CD14-positive monocyte (primary cell): ENCODE measurements at regions not wholly inside any gene's neighbourhood (a gene's known extent, or its start where the extent isn't known, plus 50 kb on each side); places are given as distances from the start of the nearest gene placed in this dataset.

Experiments used
- DNase-seq, 3 donors: peaks; one replicate each; pipeline ENCODE4 v3.0.0-alpha.2; 2011 to 2022
- H2AFZ ChIP-seq: 2 replicates; pipeline ENCODE4 v1.6.0; 2012; ENCODE audit warnings: mild to moderate bottlenecking, low read depth, low read length, inconsistent platforms; ENCODE audit not compliant: insufficient read depth, poor library complexity, severe bottlenecking
- H3K27ac ChIP-seq, 2 donors: 1 replicate in 1 of 2; 2 replicates in 1 of 2; pipeline ENCODE4 v1.5.1; 2012 to 2013; ENCODE audit warnings: low read length in 2 of 2, control low read depth in 1 of 2, inconsistent platforms in 1 of 2, low read depth in 1 of 2, mild to moderate bottlenecking in 1 of 2
- H3K27me3 ChIP-seq, 2 donors: one replicate each; pipeline versions ENCODE4 v1.6.0 to v1.6.1; 2011 to 2013; ENCODE audit warnings: low read length in 2 of 2; ENCODE audit not compliant: control insufficient read depth in 2 of 2, insufficient read depth in 2 of 2
- H3K36me3 ChIP-seq, 2 donors: replicated peaks in 1 of 2; 1 replicate in 1 of 2; 2 replicates in 1 of 2; pipeline versions ENCODE4 v1.5.1 to v1.6.1; 2012 to 2013; ENCODE audit warnings: low read length in 2 of 2, control low read depth in 1 of 2, inconsistent platforms in 1 of 2, mild to moderate bottlenecking in 1 of 2; ENCODE audit not compliant: insufficient read depth in 2 of 2, control insufficient read depth in 1 of 2
- H3K4me1 ChIP-seq, 2 donors: 1 replicate in 1 of 2; 2 replicates in 1 of 2; pipeline versions ENCODE4 v1.5.1 to v1.6.1; 2012 to 2013; ENCODE audit warnings: low read length in 2 of 2, control low read depth in 1 of 2, inconsistent platforms in 1 of 2, mild to moderate bottlenecking in 1 of 2, moderate library complexity in 1 of 2; ENCODE audit not compliant: insufficient read depth in 2 of 2, control insufficient read depth in 1 of 2
- H3K4me2 ChIP-seq: replicated peaks from 2 replicates; pipeline ENCODE3; 2012; ENCODE audit warnings: low read length, moderate library complexity, mild to moderate bottlenecking; ENCODE audit not compliant: poor library complexity, severe bottlenecking; ENCODE audit errors: extremely low read depth
- H3K4me3 ChIP-seq, 3 experiments: fragments of 200-600 bp in 1 of 3; sonication (generic) in 1 of 3; replicated peaks in 1 of 3; 1 replicate in 2 of 3; 2 replicates in 1 of 3; pipeline ENCODE4 v1.5.1; 2011 to 2013; ENCODE audit warnings: low read length in 3 of 3, mild to moderate bottlenecking in 3 of 3, control low read depth in 2 of 3, low read depth in 2 of 3, inconsistent platforms in 1 of 3, moderate library complexity in 1 of 3
- H3K79me2 ChIP-seq: 2 replicates; pipeline ENCODE4 v1.6.0; 2012; ENCODE audit warnings: mild to moderate bottlenecking, control low read depth, inconsistent platforms, low read length, moderate library complexity; ENCODE audit not compliant: insufficient read depth
- H3K9ac ChIP-seq: 2 replicates; pipeline ENCODE4 v1.6.0; 2017; ENCODE audit warnings: low read length, mild to moderate bottlenecking; ENCODE audit not compliant: insufficient read depth, poor library complexity, severe bottlenecking
- H3K9me3 ChIP-seq, 2 donors: replicated peaks in 1 of 2; 1 replicate in 1 of 2; 2 replicates in 1 of 2; pipeline versions ENCODE4 v1.5.1 to v1.6.1; 2012 to 2013; ENCODE audit warnings: low read length in 2 of 2, control low read depth in 1 of 2; ENCODE audit not compliant: control insufficient read depth in 1 of 2, insufficient read depth in 1 of 2
- H4K20me1 ChIP-seq: 2 replicates; pipeline ENCODE4 v1.6.0; 2012; ENCODE audit warnings: mild to moderate bottlenecking, low read length, control low read depth, moderate library complexity; ENCODE audit not compliant: insufficient read depth
- H3K27ac Mint-ChIP-seq, 7 donors: one replicate each; pipeline ENCODE4 v1.8.0; 2020; ENCODE audit warnings: mild to moderate bottlenecking in 7 of 7, mixed read lengths in 7 of 7, moderate library complexity in 6 of 7, inconsistent platforms in 2 of 7
- H3K27me3 Mint-ChIP-seq, 3 donors: one replicate each; pipeline ENCODE4 v1.8.0; 2021 to 2022; ENCODE audit warnings: low read depth in 3 of 3, mild to moderate bottlenecking in 3 of 3, mixed read lengths in 3 of 3, moderate library complexity in 3 of 3, inconsistent platforms in 1 of 3
- H3K36me3 Mint-ChIP-seq, 2 donors: one replicate each; pipeline ENCODE4 v1.8.0; 2020; ENCODE audit warnings: mixed read lengths in 2 of 2, inconsistent platforms in 1 of 2, mild to moderate bottlenecking in 1 of 2
- H3K4me1 Mint-ChIP-seq: one replicate; pipeline ENCODE4 v1.8.0; 2020; ENCODE audit warnings: mild to moderate bottlenecking, mixed read lengths
- H3K4me3 Mint-ChIP-seq, 2 donors: one replicate each; pipeline ENCODE4 v1.8.0; 2020; ENCODE audit warnings: mild to moderate bottlenecking in 2 of 2, mixed read lengths in 2 of 2, moderate library complexity in 1 of 2
- H3K9me3 Mint-ChIP-seq, 7 donors: one replicate each; pipeline ENCODE4 v1.8.0; 2020 to 2022; ENCODE audit warnings: mixed read lengths in 7 of 7, mild to moderate bottlenecking in 6 of 7, moderate library complexity in 6 of 7, inconsistent platforms in 2 of 7
- WGBS: methylation state at CpG from one replicate; pipeline ENCODE4 v1.1.5; 2013; ENCODE audit warnings: missing lambda C conversion rate; ENCODE audit not compliant: insufficient coverage; 5-methylcytosine and 5-hydroxymethylcytosine counted together
- intact Hi-C, 2 donors: fragments of 100-400 bp; cut with micrococcal nuclease; formaldehyde crosslinking; loops; one replicate each; pipeline versions ENCODE4 v1.15.0 to v1.15.1; 2023
- TF ChIP-seq, protein P1 (sequence below): fragments of 200-600 bp; IDR thresholded peaks from one replicate; pipeline ENCODE4 v1.8.0; 2022; ENCODE audit warnings: antibody characterized with exemption, mild to moderate bottlenecking

GRCh38 chr2:175726223-175726622, 275.8 kb downstream of the LNPK start:
- H3K27me3 ChIP-seq = no peaks in the 10 kb centered on the region
- intact Hi-C loops = no loop called here
- no peak overlapping the region for H3K4me2 ChIP-seq
- DNase-seq = no peak
- no peak overlapping the region for H3K27ac Mint-ChIP-seq
- H3K4me1 Mint-ChIP-seq = no peaks in the 10 kb centered on the region
- WGBS = no CpG with 5 or more reads among the region's 2 CpGs
- no peaks in the 10 kb centered on the region for H4K20me1 ChIP-seq
- H3K36me3 Mint-ChIP-seq = no peaks in the 10 kb centered on the region
- no peak overlapping the region for H2AFZ ChIP-seq
- H3K27ac ChIP-seq = no peak overlapping the region
- no peak overlapping the region for H3K4me3 ChIP-seq
- H3K9me3 Mint-ChIP-seq = peaks cover 2 to 8% (median 2%) of the 10 kb centered on the region in 7 donors
- no peaks in the 10 kb centered on the region for H3K36me3 ChIP-seq
- H3K9ac ChIP-seq = no peak overlapping the region
- peaks cover 2 to 6% (median 5%) of the 10 kb centered on the region in 3 donors for H3K27me3 Mint-ChIP-seq
- no peaks in the 10 kb centered on the region for H3K79me2 ChIP-seq
- H3K4me3 Mint-ChIP-seq = no peak overlapping the region
- H3K9me3 ChIP-seq = no peaks in the 10 kb centered on the region
- H3K4me1 ChIP-seq = no peaks in the 10 kb centered on the region
- TF ChIP-seq, protein P1, sequence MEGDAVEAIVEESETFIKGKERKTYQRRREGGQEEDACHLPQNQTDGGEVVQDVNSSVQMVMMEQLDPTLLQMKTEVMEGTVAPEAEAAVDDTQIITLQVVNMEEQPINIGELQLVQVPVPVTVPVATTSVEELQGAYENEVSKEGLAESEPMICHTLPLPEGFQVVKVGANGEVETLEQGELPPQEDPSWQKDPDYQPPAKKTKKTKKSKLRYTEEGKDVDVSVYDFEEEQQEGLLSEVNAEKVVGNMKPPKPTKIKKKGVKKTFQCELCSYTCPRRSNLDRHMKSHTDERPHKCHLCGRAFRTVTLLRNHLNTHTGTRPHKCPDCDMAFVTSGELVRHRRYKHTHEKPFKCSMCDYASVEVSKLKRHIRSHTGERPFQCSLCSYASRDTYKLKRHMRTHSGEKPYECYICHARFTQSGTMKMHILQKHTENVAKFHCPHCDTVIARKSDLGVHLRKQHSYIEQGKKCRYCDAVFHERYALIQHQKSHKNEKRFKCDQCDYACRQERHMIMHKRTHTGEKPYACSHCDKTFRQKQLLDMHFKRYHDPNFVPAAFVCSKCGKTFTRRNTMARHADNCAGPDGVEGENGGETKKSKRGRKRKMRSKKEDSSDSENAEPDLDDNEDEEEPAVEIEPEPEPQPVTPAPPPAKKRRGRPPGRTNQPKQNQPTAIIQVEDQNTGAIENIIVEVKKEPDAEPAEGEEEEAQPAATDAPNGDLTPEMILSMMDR = no peak

- intact Hi-C loops = no loop called here
- WGBS = no CpG with 5 or more reads among the region's 6 CpGs
- DNase-seq = no peak
- Histone ChIP-seq H3K79me2 (no peaks in the 10 kb centered on the region), H3K9me3 (no peaks in the 10 kb centered on the region), H3K36me3 (no peaks in the 10 kb centered on the region), H3K4me2 (no peak overlapping the region), H3K4me3 (no peak overlapping the region), H4K20me1 (no peaks in the 10 kb centered on the region), H3K27ac (no peak overlapping the region), H3K4me1 (no peaks in the 10 kb centered on the region), H3K9ac (no peak overlapping the region), H2AFZ (no peak overlapping the region), H3K27me3 (no peaks in the 10 kb centered on the region)
- H3K4me1 Mint-ChIP-seq = no peaks in the 10 kb centered on the region
- no peaks in the 10 kb centered on the region for H3K36me3 Mint-ChIP-seq
- H3K27ac Mint-ChIP-seq = no peak overlapping the region
- peaks cover 5 to 11% (median 10%) of the 10 kb centered on the region in 3 donors for H3K27me3 Mint-ChIP-seq
- TF ChIP-seq, protein P1 = no peak
- H3K4me3 Mint-ChIP-seq = no peak overlapping the region
- H3K9me3 Mint-ChIP-seq = peaks cover 1 to 16% (median 8%) of the 10 kb centered on the region in 7 donors
Observed at GRCh38 chr2:175709248-175709647, 292.8 kb downstream of the LNPK start.
